HG02884 (cell line): ENCODE measurements at regions not wholly inside any gene's neighbourhood (a gene's known extent, or its start where the extent isn't known, plus 50 kb on each side); places are given as distances from the start of the nearest gene placed in this dataset.
"Not testable (repeated sequence)": the region's sequence is repeated elsewhere in the genome, so short reads cannot be mapped to it uniquely, and the experiment has no call there.

Source experiments
- ATAC-seq: cut with Tn5 transposase; IDR thresholded peaks from one replicate; pipeline ENCODE4 v1.9.1; 2021; ENCODE audit warnings: mild to moderate bottlenecking, moderate library complexity; ENCODE audit not compliant: unreplicated experiment

DNA sequence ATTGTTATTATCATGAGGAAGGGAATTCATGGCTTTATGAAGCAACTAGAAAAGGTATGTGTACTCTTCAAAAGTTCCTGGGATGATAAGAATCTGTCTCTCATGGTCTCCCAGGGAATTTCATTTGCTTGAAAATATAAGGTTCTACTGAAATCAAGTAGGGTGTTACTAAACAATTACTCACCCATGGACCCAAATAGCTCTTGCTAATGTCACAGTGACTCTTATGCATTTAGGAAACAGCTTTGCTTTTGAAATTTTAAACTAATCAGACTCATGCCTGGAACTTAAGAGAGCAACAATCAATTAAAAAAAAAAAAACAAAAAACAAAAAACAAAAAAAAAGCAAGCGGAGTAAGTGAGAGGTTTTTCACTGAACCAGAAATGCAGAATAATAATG lies 1546.3 kb upstream of the TENM4 start:
- no peak for ATAC-seq

DNA sequence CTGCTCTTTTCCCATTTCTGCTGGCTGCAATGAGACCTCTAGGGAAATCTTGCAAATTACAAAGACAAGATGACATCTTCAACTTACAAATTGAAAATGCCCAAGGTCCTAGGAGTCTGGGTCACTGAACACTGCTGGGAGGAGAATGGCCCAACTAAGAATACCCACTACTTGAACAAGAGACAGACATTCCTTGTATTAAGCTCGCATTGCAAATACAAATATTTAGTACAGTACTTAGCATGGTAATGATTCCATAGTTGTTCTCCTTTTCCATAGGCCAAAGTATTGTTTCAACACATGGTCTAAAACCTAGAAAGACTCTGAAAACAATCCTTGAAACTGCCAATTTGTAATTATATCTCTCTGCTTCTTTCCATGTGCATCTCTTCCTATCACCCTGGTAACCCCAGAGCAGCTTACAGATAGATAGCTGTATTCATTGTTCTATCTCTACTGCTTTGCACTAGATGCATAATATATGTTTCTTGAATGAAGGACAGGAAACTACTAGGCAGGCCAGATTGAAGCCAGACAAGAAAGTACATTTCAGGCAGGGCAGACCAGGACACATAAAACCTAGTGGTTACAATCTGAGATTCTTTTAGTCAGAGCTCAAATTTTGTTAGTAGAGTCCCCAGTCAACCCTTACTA lies 1545.7 kb upstream of the TENM4 start:
- ATAC-seq = no peak

- ATAC-seq = no peak
These were observed 1539.4 kb upstream of the TENM4 start for GRCh38 chr11:80980227-80980626.

- no peak for ATAC-seq
These were observed 1533.0 kb upstream of the TENM4 start for GRCh38 chr11:80973786-80974185.

DNA sequence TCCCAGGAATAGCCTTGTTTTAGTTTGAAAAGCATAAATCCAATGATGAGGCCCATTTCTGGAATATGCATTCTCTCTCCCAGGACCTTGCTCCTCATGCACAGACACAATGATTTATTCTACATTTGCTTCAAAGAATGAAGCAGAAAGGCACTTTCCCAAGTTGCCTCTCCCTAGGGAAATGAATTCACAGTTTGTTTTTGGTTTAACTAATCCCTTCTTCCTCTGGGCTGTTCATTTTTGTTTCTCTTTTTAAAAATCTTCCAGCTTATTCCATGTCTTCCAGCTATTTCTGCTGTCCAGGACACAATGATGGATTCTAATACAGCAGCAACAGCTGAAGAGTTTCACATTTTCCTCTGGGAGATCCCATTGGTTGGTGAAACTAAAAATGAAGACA lies 1529.2 kb upstream of the TENM4 start:
- no peak for ATAC-seq

- ATAC-seq = no peak
These were observed 1526.8 kb upstream of the TENM4 start for GRCh38 chr11:80967649-80968048.

DNA sequence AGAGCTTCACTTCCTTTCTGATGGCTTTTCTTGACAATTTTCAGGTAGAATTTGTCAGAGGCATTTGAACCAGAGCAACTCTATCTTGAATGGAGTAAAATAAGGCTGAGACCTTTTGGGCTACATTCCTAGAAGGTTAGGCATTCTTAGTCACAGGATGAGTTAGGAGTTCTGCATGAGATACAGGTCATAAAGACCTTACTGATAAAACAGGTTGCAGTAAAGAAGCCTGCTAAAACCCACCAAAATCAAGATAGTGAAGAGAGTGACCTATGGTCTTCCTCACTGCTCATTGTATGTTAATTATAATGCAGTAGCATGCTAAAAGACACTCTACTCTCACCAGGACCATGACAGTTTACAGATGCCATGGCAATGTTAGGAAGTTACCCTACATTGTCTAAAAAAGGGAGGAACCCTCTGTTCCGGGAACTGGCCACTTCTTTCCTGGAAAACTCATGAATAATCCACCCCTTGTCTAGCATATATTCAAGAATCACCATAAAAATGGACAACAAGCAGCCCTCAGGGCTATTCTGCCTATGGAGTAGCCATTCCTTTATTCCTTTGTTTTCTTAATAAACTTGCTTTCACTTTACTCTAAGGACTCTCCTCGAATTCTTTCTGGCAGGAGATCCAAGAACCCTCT lies 1519.7 kb upstream of the TENM4 start:
- no peak for ATAC-seq

- ATAC-seq = no peak
These were observed 1518.9 kb upstream of the TENM4 start for GRCh38 chr11:80959751-80960150.

DNA sequence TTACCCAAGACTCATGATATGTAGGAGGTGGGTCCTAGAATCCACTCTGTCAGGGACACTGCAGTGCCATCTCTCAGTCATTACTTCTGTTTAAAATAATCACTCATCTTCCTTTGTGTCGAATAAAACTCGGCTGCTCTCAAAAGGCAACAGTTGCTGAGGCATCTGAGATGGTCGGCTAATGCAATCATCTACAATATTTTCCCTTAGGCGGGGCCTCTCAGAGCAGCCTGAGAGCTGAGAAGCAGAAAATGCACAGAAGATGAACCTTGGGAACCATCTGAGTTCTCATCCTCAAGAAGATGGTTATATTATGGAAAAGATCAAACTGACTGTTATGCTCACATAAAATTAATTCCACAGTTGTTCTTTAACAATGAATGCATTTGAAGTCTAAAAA lies 1518.2 kb upstream of the TENM4 start:
- ATAC-seq = no peak

DNA sequence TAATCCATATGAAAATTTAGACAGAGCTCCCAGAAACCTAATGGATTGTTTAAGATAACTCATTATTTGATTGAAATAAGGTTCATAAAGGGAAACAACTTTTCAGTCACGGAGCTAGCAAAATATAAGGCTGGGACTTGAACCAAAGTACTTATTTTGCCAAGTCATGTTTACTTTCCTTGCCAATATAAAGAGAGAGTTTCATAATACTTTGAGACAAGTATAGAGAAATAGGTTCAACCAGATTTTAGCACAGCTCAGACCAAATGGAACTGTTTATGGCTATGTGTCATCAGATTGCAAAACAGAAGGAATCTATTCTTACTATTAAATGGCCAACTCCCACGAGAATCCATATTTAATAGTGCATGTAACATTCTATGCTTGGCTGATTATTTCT lies 1517.5 kb upstream of the TENM4 start:
- ATAC-seq = no peak

GRCh38 chr11:80955588-80955987 lies 1514.8 kb upstream of the TENM4 start:
- no peak for ATAC-seq

DNA sequence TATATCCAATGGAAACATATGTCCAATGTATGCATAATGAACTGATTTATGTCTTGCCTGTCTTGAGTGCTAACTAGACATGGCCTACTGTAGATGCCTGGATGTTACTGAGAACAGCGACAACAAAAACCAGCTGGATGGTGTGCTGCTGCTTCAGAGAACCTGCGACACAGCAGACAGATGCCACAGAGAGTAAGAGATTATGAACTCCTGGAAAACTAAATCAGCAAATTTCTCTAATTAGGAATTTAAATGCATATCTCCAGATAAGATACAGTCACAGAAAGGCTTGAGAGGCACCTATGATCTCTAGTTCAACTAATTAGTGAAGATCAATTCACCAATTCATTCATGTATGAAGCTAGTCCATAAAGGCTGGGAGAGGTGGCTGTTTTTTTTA lies 1508.0 kb upstream of the TENM4 start:
- no peak for ATAC-seq

DNA sequence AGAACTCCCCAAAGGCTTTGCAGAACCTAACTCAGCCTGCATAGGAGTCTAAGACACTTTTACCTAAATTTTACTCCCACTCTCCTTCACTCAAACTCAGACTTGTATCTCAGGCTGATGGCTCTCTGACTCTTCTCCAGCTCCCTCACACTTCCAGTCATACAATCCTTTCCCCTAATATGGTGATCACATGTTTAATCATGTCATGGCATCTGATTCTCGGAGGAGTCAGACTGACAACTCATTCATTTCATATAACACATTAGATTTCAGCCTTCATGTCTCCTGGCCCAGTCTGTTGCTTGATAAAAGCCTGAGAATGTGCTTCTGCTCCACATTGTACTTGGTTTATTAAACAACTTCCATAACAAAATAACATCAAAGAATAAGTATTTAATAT lies 1503.9 kb upstream of the TENM4 start:
- no peak for ATAC-seq

DNA sequence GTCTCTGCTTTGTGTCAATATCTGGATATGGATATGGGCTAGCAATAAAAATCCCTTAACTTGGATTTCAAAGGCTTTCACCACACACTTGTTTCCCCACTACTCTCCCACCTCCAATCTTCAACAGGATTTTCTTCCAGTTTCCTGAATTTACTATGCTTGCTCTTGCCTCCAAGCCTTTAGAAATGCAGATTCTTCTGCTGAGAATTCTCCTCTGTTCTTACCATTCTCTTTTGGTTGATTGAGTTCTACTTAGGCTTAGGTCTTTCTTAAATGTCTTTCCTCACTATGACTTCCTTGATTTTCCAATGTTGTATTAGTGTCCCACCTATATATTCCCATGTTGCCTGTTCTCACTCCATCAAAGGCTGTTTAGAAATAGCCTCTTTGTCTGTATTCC lies 1502.4 kb upstream of the TENM4 start:
- ATAC-seq = no peak

DNA sequence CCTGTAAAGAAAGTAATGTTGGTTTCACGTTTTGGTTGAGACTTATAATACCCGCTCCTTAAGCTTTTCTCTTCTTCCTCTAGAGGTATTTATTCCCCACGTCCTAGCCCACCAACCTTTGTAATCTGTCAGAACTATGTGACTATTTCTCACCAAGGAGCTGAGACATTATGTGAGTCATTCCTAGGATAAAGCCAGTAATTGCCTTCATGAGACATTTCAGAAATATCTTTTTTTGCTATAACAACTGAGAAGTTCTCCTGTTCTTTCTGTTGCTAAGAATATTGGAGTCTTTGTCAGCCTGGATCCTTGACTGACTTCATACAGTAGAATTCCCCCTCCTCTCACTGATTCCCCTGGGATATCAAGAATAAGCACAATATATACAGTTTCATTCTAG lies 1497.0 kb upstream of the TENM4 start:
- ATAC-seq = no peak

GRCh38 chr11:80930038-80930437 lies 1489.2 kb upstream of the TENM4 start:
- ATAC-seq = no peak

- no peak for ATAC-seq
These were observed 1488.4 kb upstream of the TENM4 start for GRCh38 chr11:80929031-80929805.

DNA sequence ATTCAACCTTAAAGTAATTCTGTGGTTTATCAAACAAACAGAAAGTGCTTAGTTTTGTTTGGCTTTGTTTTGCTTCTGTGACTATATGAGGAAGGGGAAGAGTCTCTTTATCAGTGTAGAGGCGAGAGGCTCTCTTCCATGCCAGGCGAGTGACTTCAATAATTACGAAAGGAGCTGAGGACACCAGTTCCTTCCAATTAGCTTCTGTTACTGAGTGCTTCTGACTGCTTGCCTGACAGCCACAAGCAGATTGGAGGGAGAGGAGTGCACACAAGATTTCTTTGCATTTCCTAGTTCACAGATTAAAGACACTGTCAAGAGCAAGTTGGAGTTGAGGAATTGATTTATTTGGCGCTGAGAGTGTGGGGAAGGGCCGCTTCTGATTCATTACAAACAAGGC lies 1484.5 kb upstream of the TENM4 start:
- no peak for ATAC-seq

- not testable (repeated sequence) for ATAC-seq
These were observed 1480.5 kb upstream of the TENM4 start for GRCh38 chr11:80921310-80921709.

DNA sequence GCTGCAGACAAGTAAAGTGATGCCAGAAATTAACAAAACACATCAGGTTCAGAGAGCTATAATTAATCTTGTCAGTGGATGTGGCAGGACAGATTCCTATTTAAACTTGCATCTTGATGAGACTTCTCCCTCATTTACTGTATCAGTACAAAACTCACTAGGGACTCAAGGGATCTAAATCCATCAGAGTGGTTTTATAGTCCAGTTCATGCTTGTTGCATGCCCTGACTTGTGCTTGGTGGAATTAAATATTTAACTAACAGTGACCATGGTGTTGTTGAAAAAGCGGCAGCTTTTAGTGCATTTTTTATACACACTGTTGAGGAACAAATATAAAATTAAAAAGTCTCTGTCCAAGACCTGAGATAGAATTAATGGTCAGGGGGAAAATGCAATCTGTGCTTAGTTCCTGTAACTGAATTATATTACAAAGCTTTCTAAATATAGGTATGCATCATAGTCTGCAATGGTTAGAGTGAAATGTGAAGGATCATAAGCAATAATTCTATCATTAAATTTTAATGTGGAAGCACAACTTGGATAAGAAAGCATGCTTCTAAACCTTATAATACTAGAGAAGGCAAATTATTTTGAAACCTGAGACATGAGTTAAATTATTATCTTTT lies 1475.5 kb upstream of the TENM4 start:
- no peak for ATAC-seq

DNA sequence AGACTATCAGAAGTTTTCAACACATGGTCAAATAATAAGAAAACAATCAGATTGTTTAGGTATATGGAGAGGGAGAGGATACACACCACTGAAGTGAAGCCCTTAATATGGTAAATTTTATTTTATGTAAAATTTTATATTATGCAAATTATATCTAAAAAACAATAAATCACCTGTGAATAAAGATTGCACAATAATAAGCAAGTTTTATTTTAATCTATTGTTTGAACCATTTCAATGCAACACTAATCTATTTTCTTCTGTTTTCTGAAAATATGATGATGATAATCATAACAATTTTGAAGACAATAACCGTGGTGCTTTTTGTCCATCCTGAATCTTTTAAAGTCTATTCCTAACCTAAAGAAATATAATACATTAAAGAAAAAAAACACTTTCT lies 1473.5 kb upstream of the TENM4 start:
- no peak for ATAC-seq

- ATAC-seq = no peak
These were observed 1470.8 kb upstream of the TENM4 start for GRCh38 chr11:80911666-80912065.
